Hepatocyte (in vitro differentiated cells): ENCODE measurements at regions not wholly inside any gene's neighbourhood (a gene's known extent, or its start where the extent isn't known, plus 50 kb on each side); places are given as distances from the start of the nearest gene placed in this dataset.
"Not testable (repeated sequence)": the region's sequence is repeated elsewhere in the genome, so short reads cannot be mapped to it uniquely, and the experiment has no call there.

Experiments
- EZH2phosphoT487 ChIP-seq: fragments of 200-600 bp; sonication (generic); IDR thresholded peaks from one replicate; pipeline ENCODE4 v1.6.1; 2018; ENCODE audit warnings: antibody characterized with exemption, mild to moderate bottlenecking, low read depth, moderate library complexity; ENCODE audit not compliant: unreplicated experiment, severe bottlenecking
- TF ChIP-seq, protein P1 (sequence below): fragments of 200-600 bp; sonication (generic); IDR thresholded peaks from 2 replicates; pipeline ENCODE4 v1.5.1; 2016; ENCODE audit warnings: antibody characterized with exemption, mild to moderate bottlenecking; ENCODE audit not compliant: poor library complexity

DNA sequence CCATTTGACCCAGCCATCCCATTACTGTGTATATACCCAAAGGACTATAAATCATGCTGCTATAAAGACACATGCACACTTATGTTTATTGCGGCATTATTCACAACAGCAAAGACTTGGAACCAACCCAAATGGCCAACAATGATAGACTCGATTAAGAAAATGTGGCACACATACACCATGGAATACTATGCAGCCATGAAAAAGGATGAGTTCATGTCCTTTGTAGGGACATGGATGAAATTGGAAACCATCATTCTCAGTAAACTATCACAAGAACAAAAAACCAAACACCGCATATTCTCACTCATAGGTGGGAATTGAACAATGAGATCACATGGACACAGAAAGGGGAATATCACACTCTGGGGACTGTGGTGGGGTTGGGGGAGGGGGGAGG is 242.7 kb upstream of the FOXF1 start:
- TF ChIP-seq, protein P1, sequence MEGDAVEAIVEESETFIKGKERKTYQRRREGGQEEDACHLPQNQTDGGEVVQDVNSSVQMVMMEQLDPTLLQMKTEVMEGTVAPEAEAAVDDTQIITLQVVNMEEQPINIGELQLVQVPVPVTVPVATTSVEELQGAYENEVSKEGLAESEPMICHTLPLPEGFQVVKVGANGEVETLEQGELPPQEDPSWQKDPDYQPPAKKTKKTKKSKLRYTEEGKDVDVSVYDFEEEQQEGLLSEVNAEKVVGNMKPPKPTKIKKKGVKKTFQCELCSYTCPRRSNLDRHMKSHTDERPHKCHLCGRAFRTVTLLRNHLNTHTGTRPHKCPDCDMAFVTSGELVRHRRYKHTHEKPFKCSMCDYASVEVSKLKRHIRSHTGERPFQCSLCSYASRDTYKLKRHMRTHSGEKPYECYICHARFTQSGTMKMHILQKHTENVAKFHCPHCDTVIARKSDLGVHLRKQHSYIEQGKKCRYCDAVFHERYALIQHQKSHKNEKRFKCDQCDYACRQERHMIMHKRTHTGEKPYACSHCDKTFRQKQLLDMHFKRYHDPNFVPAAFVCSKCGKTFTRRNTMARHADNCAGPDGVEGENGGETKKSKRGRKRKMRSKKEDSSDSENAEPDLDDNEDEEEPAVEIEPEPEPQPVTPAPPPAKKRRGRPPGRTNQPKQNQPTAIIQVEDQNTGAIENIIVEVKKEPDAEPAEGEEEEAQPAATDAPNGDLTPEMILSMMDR, result not testable (repeated sequence)
- not testable (repeated sequence) for TF ChIP-seq EZH2phosphoT487
